ENCODE measurements at regions not wholly inside any gene's neighbourhood (a gene's known extent, or its start where the extent isn't known, plus 50 kb on each side); places are given as distances from the start of the nearest gene placed in this dataset.

DNA sequence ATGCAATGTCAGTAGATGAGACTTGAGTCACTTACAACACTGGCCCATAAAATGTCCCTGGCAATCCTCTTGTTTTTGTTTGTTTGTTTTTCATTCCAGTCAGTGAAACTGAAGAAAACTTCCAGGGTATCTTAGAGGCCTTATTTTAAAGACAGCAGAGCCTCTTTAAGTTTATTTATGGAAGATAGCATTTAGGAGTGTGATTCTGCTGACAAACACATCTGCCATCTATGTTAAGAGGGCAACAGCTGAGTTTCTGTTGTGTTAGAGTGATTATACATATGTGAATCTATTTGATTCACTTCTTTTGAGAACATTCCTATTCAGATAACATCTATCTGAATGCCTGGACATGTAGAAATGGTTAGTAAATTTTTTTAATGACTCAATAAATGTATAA is 812.6 kb downstream of the TENT5A start:
- no peak for DNase-seq
- H3K27ac ChIP-seq: no peak overlapping the region
- intact Hi-C loops (cut with DNase I; ENCODE audit: low total_unique reads): no loop called here

DNA sequence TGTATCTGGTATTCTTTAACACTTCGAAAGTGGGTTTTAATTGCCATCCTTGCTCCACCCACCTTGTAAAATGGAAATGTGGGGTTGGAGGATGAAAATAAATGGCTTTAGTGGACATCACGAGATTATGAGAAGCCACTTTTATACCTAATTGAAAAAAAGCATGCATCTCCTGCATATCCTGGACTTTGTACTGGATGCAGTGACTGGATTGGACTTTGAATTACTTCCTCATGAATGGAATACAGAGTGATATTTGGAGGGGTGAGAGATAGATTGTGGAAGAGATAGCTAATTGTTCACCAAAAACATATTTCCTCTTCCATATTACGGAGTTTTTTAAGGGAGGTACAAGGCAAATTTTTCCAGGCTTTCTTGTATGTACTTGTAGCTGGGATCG is 813.0 kb downstream of the TENT5A start:
- intact Hi-C loops (cut with DNase I; ENCODE audit: low total_unique reads): no loop called here
- Histone ChIP-seq H3K36me3 (no peaks in the 10 kb centered on the region), H3K9me3 (peaks cover 0 to 11% (median 0%) of the 10 kb centered on the region in 3 donors), H3K4me3 (no peak overlapping the region), H3K4me1 (peaks cover 0 to 6% (median 0%) of the 10 kb centered on the region in 4 donors), H3K27me3 (no peaks in the 10 kb centered on the region), H3K27ac (no peak overlapping the region)
- TF ChIP-seq, protein P1, sequence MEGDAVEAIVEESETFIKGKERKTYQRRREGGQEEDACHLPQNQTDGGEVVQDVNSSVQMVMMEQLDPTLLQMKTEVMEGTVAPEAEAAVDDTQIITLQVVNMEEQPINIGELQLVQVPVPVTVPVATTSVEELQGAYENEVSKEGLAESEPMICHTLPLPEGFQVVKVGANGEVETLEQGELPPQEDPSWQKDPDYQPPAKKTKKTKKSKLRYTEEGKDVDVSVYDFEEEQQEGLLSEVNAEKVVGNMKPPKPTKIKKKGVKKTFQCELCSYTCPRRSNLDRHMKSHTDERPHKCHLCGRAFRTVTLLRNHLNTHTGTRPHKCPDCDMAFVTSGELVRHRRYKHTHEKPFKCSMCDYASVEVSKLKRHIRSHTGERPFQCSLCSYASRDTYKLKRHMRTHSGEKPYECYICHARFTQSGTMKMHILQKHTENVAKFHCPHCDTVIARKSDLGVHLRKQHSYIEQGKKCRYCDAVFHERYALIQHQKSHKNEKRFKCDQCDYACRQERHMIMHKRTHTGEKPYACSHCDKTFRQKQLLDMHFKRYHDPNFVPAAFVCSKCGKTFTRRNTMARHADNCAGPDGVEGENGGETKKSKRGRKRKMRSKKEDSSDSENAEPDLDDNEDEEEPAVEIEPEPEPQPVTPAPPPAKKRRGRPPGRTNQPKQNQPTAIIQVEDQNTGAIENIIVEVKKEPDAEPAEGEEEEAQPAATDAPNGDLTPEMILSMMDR (IDR thresholded peaks at IDR 0.05): no peak
- no peak for DNase-seq

More for the DNA sequence above, 812.6 kb downstream of the TENT5A start:
- peaks cover 0 to 6% (median 0%) of the 10 kb centered on the region in 4 donors for H3K4me1 ChIP-seq
- H3K27me3 ChIP-seq: no peaks in the 10 kb centered on the region
- H3K9me3 ChIP-seq: peaks cover 0 to 9% (median 0%) of the 10 kb centered on the region in 3 donors
- H3K4me3 ChIP-seq: no peak overlapping the region
- H3K36me3 ChIP-seq: no peaks in the 10 kb centered on the region
- TF ChIP-seq, protein P1 (IDR thresholded peaks at IDR 0.05): no peak

DNA sequence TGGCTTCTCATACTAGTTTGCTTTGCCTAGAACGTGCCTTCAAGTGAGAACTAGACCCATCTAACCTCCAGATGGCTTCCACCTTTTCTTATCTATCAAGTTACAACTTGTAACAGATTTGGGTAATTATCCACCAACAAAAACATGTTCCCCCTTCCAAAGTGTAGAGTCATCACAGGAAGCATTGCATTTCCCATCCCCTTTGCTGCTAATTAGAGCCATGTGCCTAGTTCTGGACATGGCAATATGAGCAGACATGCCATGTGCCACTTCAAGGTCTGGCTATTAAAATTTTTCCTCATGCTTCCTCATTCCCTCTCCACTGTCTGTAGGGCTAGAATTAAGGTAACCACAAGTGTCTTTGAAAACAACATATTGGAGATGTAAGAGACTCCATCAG is 814.4 kb downstream of the TENT5A start:
- Histone ChIP-seq H3K9me3 (peaks cover 0 to 11% (median 0%) of the 10 kb centered on the region in 3 donors), H3K4me1 (peaks cover 0 to 6% (median 0%) of the 10 kb centered on the region in 4 donors), H3K27me3 (no peaks in the 10 kb centered on the region), H3K4me3 (no peak overlapping the region), H3K36me3 (no peaks in the 10 kb centered on the region), H3K27ac (no peak overlapping the region)
- no peak for DNase-seq
- intact Hi-C loops (cut with DNase I; ENCODE audit: low total_unique reads): no loop called here
- TF ChIP-seq, protein P1 (IDR thresholded peaks at IDR 0.05): no peak

DNA sequence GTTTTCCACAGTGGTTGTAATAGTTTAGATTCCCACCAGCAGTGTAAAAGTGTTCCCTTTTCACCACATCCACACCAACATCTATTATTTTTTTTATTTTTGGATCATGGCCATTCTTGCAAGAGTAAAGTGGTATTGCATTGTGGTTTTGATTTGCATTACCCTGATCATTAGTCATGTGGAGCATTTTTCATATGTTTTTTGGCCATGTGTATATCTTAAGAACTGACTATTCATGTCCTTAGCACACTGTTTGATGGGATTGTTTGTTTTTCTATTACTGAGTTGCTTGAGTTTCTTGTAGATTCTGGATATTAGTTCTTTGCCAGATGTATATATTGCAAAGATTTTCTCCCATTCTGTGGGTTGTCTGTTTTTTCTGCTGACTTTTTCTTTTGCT is 820.1 kb downstream of the TENT5A start:
- DNase-seq: no peak

DNA sequence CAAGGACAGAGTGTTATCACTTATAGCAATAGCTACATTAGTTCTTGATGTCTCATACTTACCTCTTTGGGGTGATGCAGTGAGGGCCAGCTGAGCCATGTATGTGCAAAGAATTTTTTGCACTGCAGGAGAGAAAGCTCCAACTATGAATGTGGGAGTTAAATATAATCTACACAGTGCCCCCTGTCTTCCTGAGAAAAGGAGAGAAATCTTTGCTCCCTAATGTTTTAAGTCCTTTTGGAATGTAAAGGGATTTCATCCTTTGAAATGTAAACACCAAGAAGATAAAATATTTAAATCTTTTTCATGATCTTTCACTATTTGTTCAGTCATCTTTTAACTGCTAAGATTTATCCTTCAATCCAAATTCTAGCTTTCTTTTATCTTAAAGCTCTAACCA is 822.1 kb downstream of the TENT5A start:
- TF ChIP-seq, protein P1 (IDR thresholded peaks at IDR 0.05): no peak
- no peaks in the 10 kb centered on the region for H3K27me3 ChIP-seq
- H3K9me3 ChIP-seq: peaks cover 0 to 6% (median 0%) of the 10 kb centered on the region in 3 donors
- no peak overlapping the region for H3K4me3 ChIP-seq
- H3K4me1 ChIP-seq: no peaks in the 10 kb centered on the region
- no peak for DNase-seq
- no peaks in the 10 kb centered on the region for H3K36me3 ChIP-seq
- intact Hi-C loops (cut with DNase I; ENCODE audit: low total_unique reads): no loop called here
- H3K27ac ChIP-seq: no peak overlapping the region

More for the DNA sequence above, 820.1 kb downstream of the TENT5A start:
- TF ChIP-seq, protein P1 (IDR thresholded peaks at IDR 0.05): no peak
- Histone ChIP-seq H3K9me3 (peaks cover 0 to 11% (median 0%) of the 10 kb centered on the region in 3 donors), H3K4me3 (no peak overlapping the region), H3K27ac (no peak overlapping the region), H3K36me3 (no peaks in the 10 kb centered on the region), H3K27me3 (no peaks in the 10 kb centered on the region), H3K4me1 (no peaks in the 10 kb centered on the region)
- intact Hi-C loops (cut with DNase I; ENCODE audit: low total_unique reads): no loop called here

DNA sequence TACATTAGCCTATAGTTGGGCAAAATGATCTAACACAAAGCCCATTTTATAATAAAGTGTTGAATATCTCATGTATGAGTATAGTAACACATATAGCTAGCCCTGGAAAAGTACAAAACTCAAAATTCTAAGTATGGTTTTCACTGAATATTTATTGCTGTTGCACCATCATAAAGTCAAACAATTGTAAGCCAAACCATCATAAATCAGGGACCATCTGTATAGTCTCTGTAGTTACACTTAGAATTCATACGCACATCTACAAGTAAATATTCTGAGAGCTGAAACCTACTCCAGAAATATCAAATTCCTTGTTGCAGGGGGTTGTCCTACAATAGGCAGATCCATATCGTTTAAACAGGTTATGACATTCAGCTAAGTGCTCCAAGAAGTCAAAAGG is 817.3 kb downstream of the BCKDHB start:
- TF ChIP-seq, protein P1 (IDR thresholded peaks at IDR 0.05): no peak
- DNase-seq: no peak
- intact Hi-C loops (cut with DNase I; ENCODE audit: low total_unique reads): no loop called here
- H3K27me3 ChIP-seq: no peaks in the 10 kb centered on the region
- H3K4me3 ChIP-seq: no peak overlapping the region
- no peaks in the 10 kb centered on the region for H3K9me3 ChIP-seq
- H3K4me1 ChIP-seq: no peaks in the 10 kb centered on the region
- H3K27ac ChIP-seq: no peak overlapping the region
- no peaks in the 10 kb centered on the region for H3K36me3 ChIP-seq
